ENCODE measurements at regions not wholly inside any gene's neighbourhood (a gene's known extent, or its start where the extent isn't known, plus 50 kb on each side); places are given as distances from the start of the nearest gene placed in this dataset.

GRCh38 chr1:58031416-58031815 is 515.1 kb downstream of the OMA1 start:
- Histone ChIP-seq H3K27me3 (peaks cover 31% of the 10 kb centered on the region), H3K4me2 (no peak overlapping the region), H3K79me2 (no peaks in the 10 kb centered on the region), H2AFZ (no peak overlapping the region), H4K20me1 (ENCODE audit: insufficient read depth, poor library complexity, severe bottlenecking) (no peaks in the 10 kb centered on the region), H3K9me2 (replicated peaks; ENCODE audit: insufficient read depth) (no peaks in the 10 kb centered on the region), H3K9me3 (ENCODE audit: low read depth) (no peaks in the 10 kb centered on the region), H3K36me3 (replicated peaks; ENCODE audit: insufficient read depth, low read depth) (no peaks in the 10 kb centered on the region), H3K4me1 (ENCODE audit: insufficient read depth) (no peaks in the 10 kb centered on the region), H3K4me3 (no peak overlapping the region), H3K27ac (no peak overlapping the region)
- TF ChIP-seq, protein P1, sequence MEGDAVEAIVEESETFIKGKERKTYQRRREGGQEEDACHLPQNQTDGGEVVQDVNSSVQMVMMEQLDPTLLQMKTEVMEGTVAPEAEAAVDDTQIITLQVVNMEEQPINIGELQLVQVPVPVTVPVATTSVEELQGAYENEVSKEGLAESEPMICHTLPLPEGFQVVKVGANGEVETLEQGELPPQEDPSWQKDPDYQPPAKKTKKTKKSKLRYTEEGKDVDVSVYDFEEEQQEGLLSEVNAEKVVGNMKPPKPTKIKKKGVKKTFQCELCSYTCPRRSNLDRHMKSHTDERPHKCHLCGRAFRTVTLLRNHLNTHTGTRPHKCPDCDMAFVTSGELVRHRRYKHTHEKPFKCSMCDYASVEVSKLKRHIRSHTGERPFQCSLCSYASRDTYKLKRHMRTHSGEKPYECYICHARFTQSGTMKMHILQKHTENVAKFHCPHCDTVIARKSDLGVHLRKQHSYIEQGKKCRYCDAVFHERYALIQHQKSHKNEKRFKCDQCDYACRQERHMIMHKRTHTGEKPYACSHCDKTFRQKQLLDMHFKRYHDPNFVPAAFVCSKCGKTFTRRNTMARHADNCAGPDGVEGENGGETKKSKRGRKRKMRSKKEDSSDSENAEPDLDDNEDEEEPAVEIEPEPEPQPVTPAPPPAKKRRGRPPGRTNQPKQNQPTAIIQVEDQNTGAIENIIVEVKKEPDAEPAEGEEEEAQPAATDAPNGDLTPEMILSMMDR (IDR thresholded peaks at IDR 0.05; ENCODE audit: poor library complexity) = no peak
- TF ChIP-seq EZH2phosphoT487 (IDR thresholded peaks at IDR 0.05; ENCODE audit: low read depth, severe bottlenecking, unreplicated experiment) (no peak), EZH2 (IDR thresholded peaks at IDR 0.05; ENCODE audit: borderline replicate concordance) (no peak)
- DNase-seq (ENCODE audit: low spot score) = no peak
- WGBS (ENCODE audit: low lambda C conversion rate, missing lambda C conversion rate) = 25% methylated on average over 5 of the region's 5 CpGs

DNA sequence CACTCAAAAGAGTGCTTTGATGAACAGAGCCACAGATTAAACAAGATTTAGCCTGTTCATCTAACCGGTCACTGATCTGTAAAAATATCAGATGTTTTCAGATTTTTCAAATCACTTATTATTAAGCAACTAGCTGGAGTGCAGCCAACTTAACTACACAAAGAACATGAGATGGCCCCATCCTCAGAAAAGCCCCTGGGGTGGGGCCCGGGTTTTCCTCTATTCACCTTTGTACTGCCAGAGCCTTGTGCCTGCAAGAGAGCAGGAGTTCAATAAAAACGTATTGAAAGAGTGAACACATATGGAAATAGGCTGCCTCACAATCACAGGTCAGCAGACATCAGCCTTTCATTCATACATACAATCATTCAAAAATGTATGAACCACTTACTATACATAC is 516.1 kb downstream of the OMA1 start:
- Histone ChIP-seq H3K79me2 (no peaks in the 10 kb centered on the region), H3K4me2 (no peak overlapping the region), H3K27ac (no peak overlapping the region), H2AFZ (no peak overlapping the region), H3K4me1 (ENCODE audit: insufficient read depth) (no peaks in the 10 kb centered on the region), H3K9me2 (replicated peaks; ENCODE audit: insufficient read depth) (no peaks in the 10 kb centered on the region), H3K4me3 (no peak overlapping the region), H4K20me1 (ENCODE audit: insufficient read depth, poor library complexity, severe bottlenecking) (no peaks in the 10 kb centered on the region), H3K27me3 (peaks cover 28% of the 10 kb centered on the region), H3K9me3 (ENCODE audit: low read depth) (no peaks in the 10 kb centered on the region), H3K36me3 (replicated peaks; ENCODE audit: insufficient read depth, low read depth) (no peaks in the 10 kb centered on the region)
- 58% methylated on average over 3 of the region's 3 CpGs for WGBS (ENCODE audit: low lambda C conversion rate, missing lambda C conversion rate)
- no peak for TF ChIP-seq EZH2phosphoT487 (IDR thresholded peaks at IDR 0.05; ENCODE audit: low read depth, severe bottlenecking, unreplicated experiment)
- TF ChIP-seq EZH2 (IDR thresholded peaks at IDR 0.05; ENCODE audit: borderline replicate concordance) = no peak
- TF ChIP-seq, protein P1 (IDR thresholded peaks at IDR 0.05; ENCODE audit: poor library complexity) = no peak
- peak; percentile 46 for DNase-seq (ENCODE audit: low spot score)

DNA sequence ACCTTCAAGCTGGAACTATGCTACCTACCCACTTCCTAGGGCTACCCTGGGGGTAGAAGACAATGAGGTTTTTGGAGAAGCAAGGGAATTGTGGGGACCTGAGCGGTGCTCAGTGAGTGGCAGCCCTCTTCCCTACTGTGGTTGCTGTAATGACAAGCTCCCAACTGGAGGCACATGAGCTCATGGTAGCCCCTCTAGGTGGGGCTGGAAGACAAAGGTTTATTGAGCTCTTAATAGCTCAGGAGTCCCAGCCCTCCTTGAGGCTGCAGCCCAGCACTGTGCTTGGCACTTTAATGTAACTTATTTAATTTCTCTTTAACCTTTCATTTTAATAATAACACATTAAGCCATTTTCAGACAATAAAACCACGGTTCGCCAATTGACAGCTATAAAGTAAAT is 528.9 kb downstream of the OMA1 start:
- TF ChIP-seq EZH2phosphoT487 (IDR thresholded peaks at IDR 0.05; ENCODE audit: low read depth, severe bottlenecking, unreplicated experiment) = no peak
- TF ChIP-seq, protein P1 (IDR thresholded peaks at IDR 0.05; ENCODE audit: poor library complexity) = no peak
- no peak for TF ChIP-seq EZH2 (IDR thresholded peaks at IDR 0.05; ENCODE audit: borderline replicate concordance)
- no peaks in the 10 kb centered on the region for H4K20me1 ChIP-seq (ENCODE audit: insufficient read depth, poor library complexity, severe bottlenecking)
- DNase-seq (ENCODE audit: low spot score) = no peak
- no peaks in the 10 kb centered on the region for H3K79me2 ChIP-seq
- H2AFZ ChIP-seq = no peak overlapping the region
- H3K4me1 ChIP-seq (ENCODE audit: insufficient read depth) = no peaks in the 10 kb centered on the region
- H3K36me3 ChIP-seq (replicated peaks; ENCODE audit: insufficient read depth, low read depth) = no peaks in the 10 kb centered on the region
- no peak overlapping the region for H3K4me3 ChIP-seq
- H3K4me2 ChIP-seq = no peak overlapping the region
- no peaks in the 10 kb centered on the region for H3K27me3 ChIP-seq
- no peaks in the 10 kb centered on the region for H3K9me2 ChIP-seq (replicated peaks; ENCODE audit: insufficient read depth)
- H3K27ac ChIP-seq = no peak overlapping the region
- no peaks in the 10 kb centered on the region for H3K9me3 ChIP-seq (ENCODE audit: low read depth)
- 91% methylated on average over 3 of the region's 3 CpGs for WGBS (ENCODE audit: low lambda C conversion rate, missing lambda C conversion rate)

DNA sequence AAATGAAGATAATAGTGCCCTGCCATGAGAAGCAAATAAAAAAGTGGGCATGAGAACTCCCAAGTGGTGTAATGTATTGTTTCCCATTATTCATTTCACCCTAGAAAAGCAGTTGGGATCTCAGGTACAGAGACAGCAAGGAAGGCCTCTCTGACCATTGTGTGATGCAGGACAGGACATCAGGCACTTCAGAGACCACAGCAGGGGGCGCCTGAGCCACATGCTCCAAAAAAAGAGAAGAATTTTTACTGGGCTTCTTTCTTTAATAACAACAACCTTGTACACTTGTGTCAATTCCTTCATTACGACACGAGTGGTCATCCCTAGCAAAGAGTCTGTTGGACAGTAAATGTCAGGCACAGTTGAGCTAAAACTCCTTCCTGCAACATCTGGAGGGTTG is 533.3 kb downstream of the OMA1 start:
- no peaks in the 10 kb centered on the region for H3K79me2 ChIP-seq
- H3K27me3 ChIP-seq = no peaks in the 10 kb centered on the region
- no peaks in the 10 kb centered on the region for H3K4me1 ChIP-seq (ENCODE audit: insufficient read depth)
- no peak overlapping the region for H3K4me3 ChIP-seq
- no peaks in the 10 kb centered on the region for H4K20me1 ChIP-seq (ENCODE audit: insufficient read depth, poor library complexity, severe bottlenecking)
- H2AFZ ChIP-seq = no peak overlapping the region
- WGBS (ENCODE audit: low lambda C conversion rate, missing lambda C conversion rate) = 74% methylated on average over 3 of the region's 3 CpGs
- H3K9me2 ChIP-seq (replicated peaks; ENCODE audit: insufficient read depth) = no peaks in the 10 kb centered on the region
- TF ChIP-seq, protein P1 (IDR thresholded peaks at IDR 0.05; ENCODE audit: poor library complexity) = peak; percentile 15
- no peak for TF ChIP-seq EZH2 (IDR thresholded peaks at IDR 0.05; ENCODE audit: borderline replicate concordance)
- no peak overlapping the region for H3K27ac ChIP-seq
- no peaks in the 10 kb centered on the region for H3K36me3 ChIP-seq (replicated peaks; ENCODE audit: insufficient read depth, low read depth)
- no peaks in the 10 kb centered on the region for H3K9me3 ChIP-seq (ENCODE audit: low read depth)
- DNase-seq (ENCODE audit: low spot score) = no peak
- no peak overlapping the region for H3K4me2 ChIP-seq
